KG1 (cell line): ENCODE measurements at regions not wholly inside any gene's neighbourhood (a gene's known extent, or its start where the extent isn't known, plus 50 kb on each side); places are given as distances from the start of the nearest gene placed in this dataset.

Source experiments
- DNase-seq: peaks from one replicate; lab custom pipeline; 2025; lab: John Stamatoyannopoulos, UW

DNA sequence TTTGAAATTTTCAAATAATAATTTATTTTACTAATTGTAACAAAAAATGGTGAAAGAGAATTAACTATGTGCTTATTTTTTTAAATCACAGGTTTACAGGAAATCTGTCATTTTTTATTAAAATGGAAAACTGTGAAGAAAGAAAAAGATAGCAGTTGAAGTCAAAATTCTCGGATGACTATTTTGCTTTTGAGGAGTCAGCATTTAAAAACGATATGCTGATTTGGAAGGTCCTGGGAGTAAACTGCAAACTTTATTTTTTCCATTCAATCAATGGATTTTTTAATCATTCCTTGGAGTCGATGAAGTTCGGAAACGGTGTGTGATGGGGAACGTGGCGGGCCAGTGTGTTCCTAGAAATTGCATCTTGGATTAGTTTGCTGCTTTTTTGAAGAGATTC, 258.9 kb upstream of the NAV3 start:
- no peak for DNase-seq

DNA sequence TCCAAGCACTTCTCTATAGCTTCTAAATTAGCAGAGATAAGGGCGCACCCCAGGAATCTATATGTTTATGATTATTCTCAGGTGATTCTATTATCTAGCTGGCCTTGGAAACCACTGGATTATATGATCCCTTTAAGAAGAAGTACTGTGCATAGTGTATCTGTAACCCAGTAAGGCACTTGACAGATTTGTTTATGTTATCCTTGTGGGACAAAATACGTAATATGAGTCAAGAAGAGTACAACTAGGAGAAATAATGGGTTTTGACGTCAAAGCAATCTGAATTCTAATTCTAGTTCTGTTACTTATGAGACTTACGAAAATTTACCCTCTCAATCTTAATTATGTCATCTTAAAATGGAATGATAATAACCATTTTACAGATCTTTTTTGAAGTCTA, 259.6 kb upstream of the NAV3 start:
- DNase-seq: no peak

DNA sequence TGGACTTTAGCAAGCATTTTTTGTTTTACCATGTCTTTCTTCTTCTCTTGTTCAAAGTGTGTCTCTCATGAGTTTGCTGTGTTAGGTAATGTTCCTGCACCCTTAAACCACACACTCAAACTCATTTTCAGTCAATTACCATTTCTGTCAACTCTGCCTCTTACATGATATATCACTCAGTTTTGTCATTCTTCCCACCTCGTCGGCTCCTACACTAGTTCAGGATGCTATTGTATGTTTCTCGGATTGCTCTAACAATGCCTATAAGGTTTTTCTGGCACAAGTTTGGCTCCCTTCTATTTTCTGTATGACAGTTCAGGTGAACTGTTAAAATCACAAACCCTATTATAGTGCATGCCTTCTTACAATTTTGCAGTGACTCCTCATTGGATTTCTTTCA, 260.8 kb upstream of the NAV3 start:
- no peak for DNase-seq

DNA sequence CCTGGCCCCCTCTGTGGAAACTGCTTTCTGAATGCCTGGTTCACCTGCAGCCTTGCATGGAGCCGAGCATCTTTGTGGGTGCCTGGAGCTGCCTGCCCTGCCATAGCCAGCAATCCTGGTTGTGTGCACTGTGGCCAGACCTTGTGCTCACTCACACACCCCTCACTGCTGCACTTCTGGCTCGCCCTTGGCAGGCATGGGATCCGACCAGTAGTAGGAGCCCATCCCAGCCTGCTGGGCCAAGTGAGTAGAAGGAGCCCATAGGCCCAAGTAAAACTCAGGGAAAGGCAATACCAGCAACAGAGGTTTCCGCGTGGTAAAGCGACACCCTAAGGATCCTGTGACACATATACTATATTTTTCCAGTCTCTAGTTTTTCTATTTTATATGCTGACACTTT, 270.0 kb upstream of the NAV3 start:
- DNase-seq: no peak

DNA sequence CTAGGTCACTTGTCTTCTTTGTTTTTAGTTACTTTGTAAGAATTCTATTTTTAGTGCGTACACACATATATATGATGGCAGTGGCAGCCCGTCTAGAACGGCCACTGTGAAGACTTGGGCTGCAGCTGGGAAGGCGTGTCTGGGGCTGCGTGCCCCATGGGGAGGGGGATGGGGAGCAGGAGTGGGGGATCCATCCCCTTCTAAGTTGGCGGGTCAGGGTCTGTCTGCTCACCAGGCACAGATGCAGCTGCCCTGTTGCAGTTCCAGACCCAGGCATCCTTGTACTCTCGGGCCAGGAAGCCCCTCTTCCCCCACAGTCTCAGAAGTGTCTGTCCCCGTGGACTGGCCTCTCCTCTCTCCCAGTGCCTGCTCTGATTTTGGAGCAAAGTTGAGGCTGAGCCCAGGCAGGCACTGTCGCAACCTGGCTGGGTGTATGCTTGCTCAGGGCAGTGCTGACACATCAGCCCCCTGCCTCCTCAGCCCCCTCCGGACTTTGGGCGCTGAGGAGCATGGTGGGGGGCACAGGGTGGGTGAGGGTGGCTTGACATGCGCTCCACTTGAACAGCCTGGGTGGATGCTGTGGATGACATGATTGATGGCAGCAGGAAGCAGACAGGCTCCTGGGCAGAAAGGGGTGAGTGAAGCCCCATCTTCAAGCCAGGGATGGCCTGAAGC, 271.2 kb upstream of the NAV3 start:
- no peak for DNase-seq

DNA sequence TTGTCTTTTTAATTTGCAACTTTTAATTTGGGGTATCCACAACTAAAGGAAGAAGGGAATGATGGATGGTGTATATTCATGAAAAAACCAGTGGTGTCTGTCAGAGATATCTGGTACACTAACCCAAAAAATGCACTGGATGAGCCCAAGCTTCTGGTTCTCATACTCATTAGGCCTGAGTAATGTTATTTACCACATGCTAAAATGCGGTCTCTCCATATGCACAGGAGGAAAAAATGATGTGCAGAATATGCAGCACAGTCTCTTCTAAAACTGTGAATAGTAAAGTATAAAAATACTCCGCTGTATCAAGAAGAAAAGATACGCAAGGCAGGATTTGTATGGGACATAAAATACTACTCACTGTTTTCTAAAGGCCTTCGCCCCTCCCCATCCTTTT, 275.6 kb upstream of the NAV3 start:
- no peak for DNase-seq

DNA sequence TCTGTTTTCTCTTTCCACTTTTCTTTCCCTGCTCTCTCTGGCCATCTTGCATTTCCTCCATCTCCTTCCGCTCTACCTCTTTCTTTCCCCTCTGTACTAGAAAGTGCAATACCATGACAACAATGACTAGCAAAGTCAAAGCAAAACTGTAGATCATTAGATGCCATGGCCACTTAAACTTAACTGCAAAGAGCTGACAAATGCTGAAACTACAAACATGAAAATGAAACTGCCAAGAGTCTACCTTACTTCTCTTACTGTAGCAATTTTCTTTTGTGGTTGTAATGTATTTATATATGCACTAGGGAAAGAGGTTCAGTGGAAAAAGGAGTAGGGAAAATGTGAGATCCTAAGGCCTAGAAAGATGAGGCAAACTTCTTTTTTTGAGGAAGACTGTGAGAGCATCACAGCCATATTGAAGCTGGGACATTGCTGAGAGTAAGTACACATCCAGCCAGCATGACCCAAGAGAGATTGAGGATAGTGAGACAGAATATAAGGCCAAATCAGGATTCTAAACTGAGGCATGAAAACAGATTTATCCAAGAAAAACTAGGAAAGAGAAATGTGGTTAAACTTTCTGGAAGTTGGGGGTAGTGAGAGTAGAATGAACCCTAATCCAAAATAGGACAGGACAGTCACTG, 276.6 kb upstream of the NAV3 start:
- no peak for DNase-seq

DNA sequence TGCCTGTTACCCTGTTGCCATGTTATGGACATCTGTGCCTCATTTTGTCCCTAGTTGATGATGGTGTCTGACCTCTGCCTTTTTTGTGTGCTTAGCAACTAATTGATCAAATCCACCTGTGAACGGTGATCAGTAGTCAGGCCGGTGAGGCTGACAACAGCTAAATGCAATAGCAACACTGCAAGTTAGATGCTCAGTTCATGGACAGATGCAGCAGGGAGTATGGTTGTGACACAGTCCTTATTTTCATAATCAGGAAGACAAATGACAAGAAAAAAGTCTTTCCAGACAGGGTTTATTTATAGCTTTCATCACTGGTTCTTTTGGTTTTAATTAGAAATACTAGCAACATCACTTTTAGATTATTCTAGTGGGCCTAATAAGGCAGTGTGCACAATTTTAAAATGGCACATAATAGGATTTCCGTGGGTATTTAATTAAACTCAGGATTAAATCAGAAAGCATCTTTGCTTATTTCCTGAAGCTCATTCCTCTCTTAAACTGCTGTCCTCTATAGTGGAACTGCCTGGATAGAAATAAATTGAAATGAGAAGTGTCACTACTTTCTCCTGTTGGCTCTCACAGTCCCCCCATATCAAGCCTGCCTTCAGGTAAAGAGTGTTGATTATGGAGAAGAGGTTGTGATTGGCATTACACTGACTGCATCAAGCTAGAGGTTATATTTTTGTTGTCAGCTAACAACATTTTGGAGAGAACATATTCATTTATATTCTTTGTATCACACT, 281.1 kb upstream of the NAV3 start:
- DNase-seq: no peak

DNA sequence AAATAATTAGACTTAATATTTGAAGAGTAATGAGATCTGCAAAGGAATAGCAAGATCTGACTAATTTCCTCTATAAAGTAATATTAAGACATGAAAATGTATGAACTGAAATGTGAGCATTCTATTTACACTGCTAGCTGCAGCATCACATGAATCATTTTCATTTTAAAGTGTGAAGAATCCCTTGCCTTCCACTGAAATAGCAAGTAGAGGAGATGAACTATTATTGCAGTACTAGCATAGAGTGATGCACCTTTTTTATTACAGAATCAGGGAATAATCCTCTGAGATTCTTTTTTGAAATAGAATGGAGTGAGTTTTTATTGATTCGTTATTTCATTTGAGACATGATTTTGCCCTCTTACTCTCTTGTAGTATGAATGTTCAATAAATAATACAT, 281.9 kb upstream of the NAV3 start:
- DNase-seq: no peak

DNA sequence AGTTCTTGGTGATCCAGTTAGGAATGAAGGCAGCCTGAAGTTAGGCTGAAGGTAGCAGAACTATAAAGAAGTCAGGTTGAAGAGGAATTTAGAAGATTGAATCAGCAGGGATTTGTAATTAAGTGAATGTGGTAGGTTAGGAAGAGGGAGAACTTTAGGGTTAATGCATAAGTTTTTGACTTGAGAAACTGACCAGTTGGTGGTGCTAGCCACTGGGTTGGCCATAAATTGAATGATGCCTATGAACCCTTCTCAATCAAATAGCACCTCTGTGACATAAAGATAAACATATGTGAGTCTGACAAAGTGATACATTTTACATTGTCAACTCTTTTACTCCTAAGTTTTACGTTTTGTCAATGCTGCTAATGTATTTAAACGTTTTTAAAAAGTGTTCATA, 290.6 kb upstream of the NAV3 start:
- no peak for DNase-seq

DNA sequence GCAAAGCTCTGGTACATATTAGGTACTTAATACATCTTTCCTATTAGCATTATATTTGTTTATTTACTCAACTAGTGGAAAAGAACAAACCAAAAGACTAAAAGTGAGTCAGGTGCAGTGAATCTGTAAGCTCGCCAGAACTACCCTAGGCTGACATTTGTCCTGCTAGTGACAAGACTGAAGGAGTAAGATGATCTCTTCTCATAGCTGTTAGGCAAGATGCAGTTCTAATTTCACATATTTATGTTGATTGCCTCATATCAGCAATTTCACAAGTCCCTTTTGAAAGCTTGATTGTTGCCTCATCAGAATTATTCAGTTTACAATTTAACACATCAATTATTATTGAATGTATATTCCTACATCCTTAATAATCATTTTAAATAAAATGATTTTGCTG, 293.0 kb upstream of the NAV3 start:
- no peak for DNase-seq

DNA sequence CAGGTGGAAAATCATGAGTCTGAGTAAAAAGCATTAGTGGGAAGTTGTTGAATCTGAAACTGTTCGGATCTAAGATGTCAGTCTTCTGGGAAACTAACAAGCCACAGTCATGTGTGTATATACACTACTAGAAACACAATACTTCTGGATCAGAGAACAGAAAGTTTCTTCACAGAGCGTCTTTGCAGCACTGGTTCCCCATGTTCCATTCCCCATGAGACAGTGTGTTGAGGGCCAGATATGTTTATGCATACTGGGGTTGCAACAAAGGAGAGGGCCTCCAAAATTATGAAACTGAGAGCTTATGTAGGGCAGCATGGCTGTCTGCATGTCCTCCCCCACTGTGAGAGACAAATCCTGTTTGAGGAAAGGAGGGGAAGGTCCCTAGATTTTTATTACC, 295.0 kb upstream of the NAV3 start:
- DNase-seq: no peak

DNA sequence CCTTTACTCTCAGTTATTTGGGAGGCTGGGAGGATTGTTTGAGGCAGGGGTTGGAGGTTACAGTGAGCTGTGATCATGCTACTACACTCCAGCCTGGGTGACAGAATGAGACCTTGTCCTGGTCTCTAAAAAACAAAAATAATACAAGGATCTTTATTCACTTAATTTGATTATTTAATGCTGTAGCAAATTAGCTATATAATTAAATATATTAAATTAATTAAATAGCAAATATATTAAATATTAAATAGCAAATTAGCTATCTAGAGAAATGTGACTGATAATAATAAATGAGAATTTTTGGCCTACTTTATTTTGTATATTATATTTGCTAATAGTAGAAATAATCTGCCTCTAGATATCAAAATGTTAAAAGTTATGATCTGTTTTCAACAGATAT, 298.8 kb upstream of the NAV3 start:
- no peak for DNase-seq

DNA sequence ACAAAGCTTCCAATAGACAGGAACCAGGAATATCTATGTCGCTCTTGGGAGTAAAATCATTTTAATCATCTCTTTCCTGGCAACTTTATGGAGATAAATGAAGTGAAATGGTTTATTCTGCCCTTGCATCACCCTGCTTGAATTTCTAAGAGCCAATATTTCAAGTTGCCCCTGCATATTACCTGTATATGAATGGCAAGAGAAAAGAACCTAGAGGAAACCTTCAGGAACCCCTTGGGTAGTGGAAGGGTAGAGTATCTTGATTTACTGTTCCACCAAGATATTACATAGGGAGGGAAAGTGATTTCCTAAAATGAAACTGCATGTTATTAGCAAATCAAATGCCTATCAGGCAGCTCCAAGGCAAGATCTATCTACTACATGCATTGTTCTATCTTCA, 308.4 kb upstream of the NAV3 start:
- no peak for DNase-seq

DNA sequence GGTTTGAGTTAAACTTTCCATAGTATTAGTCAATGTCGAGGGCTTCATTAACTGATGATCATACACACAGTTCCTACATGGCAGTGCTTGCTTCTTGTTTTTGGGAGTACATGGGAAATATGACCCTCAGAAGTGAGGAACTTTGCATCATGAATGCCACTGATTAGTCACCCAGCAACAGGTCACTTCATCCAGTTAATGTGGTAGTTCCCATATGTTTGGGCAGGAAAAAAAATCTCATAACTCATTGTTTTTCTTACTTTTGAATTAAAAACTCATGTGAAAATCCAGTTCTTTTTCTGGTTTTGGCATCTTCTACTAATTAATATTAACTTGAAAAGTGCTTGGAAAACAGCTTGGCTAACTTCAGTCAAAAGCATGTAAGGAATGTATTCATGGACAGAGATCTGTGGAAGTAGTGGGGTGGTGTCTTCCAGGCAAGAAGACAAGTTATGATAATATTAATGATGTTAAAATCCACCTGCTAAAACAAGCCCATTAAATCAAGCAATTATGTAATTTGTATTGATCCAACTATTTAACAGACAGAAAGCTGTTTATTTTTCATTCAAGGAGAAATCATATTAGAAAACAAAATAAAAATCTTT, 309.1 kb upstream of the NAV3 start:
- no peak for DNase-seq

DNA sequence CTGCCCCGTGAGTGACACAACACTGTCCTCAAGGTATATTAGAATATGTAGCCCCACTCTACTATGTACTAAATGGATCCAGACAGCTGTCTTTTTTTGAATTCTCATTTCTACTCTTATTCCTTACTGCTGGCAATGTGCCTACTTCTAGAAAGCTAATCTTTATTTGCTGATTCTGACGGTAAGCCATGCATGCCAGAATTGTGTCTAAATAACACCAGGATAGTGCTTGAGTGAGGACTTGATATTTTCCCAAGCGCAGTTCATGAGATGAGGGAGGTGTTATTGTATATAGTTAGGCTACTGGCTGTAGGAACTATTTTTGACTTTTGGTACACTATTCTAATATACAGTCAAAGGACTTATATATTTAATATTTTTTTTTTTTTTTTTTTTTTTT, 316.2 kb upstream of the NAV3 start:
- DNase-seq: no peak

DNA sequence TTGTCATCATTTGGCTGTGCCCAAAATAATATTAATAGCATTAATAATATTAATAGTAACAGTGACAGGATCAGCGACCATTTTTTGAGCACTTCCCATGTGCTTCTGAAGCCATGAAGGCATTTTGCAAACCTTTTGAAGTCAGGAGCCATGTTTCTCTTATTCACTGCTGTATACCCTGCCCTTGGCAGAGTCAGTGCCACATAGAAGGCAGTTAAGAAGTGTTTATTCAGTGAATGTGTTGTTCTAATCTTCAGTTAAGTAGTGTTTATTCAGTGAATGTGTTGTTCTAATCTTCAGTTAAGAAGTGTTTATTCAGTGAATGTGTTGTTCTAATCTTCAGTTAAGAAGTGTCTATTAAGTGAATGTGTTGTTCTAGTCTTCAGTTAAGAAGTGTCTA, 319.7 kb upstream of the NAV3 start:
- no peak for DNase-seq

DNA sequence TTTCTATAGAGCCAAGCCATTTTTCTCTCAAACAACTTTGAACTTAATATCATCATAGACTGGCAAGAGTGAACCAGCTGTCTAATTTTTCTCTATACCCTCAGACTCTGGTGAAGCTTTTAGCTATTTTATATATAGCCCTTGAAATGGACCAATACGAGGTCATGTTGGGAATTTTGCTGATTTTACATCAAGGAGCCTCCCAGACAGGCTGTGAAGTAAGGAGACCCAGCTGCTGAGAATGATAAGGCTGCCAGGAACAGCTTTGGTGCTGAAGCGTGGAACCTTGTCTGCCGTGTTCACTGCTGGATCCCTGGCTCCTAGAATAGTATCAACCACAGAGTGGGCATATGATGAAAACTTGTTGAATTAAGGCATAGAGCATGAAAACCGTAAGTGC, 326.2 kb upstream of the NAV3 start:
- DNase-seq: no peak

DNA sequence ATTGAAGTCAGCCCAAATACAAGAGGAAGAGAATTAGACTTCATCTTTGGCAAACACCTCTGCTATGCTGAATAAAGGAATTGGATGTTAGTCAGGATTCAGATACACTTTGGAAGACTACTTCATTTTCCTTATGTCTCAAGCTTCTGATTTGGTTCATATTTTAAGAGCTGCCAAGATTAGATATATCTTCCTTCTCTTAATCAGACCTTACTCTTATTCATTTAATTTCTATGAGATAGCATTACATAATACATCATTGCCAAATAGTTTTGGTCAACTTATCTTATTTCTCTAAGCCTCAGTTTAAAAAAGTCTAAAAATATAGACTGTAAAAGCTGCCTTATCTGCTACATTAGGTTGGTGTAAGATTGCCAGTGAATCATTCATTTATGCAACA, 330.6 kb upstream of the NAV3 start:
- no peak for DNase-seq

DNA sequence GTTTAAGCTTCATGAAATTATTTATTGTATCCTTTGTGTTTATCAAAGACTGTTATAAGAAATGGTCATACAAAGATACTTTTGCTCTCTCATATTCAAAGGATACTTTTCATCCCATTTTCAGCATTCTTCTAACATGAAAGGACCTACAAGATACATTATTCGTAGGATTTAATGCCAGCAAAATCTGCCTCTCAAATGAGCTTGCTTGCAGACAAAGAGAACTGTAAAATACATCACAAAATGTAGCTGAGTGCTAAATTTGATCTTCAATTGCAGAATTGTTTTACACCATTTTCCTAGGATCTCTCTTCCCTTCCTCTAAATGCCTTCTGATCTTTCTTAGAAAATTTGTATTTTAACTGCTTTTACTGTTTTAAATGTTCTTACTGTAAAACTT, 333.0 kb upstream of the NAV3 start:
- no peak for DNase-seq

DNA sequence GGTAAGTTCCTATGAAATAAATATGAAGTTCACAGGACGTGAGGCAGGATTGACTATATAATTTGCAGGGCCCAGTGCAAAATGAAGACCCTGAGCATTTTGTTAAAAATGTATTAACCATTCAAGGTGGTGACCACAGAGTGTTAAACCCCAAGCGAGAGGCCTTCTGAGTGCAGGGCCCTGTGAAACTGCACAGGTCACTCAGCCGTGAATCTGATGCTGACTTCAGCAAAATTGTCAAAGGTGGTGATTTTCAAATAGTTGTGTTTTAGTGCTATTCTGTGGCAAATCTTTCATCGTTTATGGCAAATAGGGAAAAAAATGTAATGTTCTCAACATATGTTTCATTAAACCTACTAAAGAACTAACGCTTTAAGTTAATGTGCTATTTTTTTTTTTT, 334.0 kb upstream of the NAV3 start:
- DNase-seq: no peak

DNA sequence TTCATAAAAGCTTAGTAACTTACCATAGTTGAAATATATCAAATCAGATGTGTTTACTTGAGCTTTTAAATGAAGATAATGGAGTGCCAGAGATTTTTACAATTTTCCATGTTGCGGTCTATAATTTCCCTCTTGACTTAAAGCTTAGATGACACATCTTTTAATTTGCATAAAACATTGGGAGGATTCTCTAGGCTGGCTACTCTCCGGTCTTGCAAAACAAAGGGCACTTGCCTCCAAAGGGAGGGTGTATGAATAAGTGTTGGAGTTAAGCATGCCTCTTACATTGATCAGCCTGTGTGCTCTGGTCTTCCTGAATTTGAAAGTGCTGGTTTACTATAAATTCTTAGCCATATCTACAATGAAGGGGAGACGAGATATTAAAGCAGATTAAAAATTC, 336.4 kb upstream of the NAV3 start:
- no peak for DNase-seq
